Peyer's patch (tissue), 4 donors: ENCODE measurements at regions not wholly inside any gene's neighbourhood (a gene's known extent, or its start where the extent isn't known, plus 50 kb on each side); places are given as distances from the start of the nearest gene placed in this dataset.

Experiments used
- CTCF ChIP-seq, 6 experiments: fragments of 450-650 bp in 4 of 6; fragments of 200-600 bp in 2 of 6; sonication (generic) in 1 of 6; IDR thresholded peaks; one replicate each; pipeline ENCODE4 v1.5.1; 2017 to 2019; ENCODE audit warnings: antibody characterized with exemption in 6 of 6, mild to moderate bottlenecking in 3 of 6, moderate library complexity in 1 of 6
- POLR2A ChIP-seq, 2 donors: fragments of 450-650 bp; IDR thresholded peaks; one replicate each; pipeline ENCODE4 v1.5.1; 2017; ENCODE audit warnings: antibody characterized with exemption in 2 of 2, mild to moderate bottlenecking in 2 of 2, moderate library complexity in 2 of 2

- TF ChIP-seq CTCF (IDR thresholded peaks at IDR 0.05) (no peak), POLR2A (IDR thresholded peaks at IDR 0.05) (no peak)
These were observed 413.0 kb upstream of the MYT1L start for GRCh38 chr2:2744107-2744506.
